ENCODE measurements at regions not wholly inside any gene's neighbourhood (a gene's known extent, or its start where the extent isn't known, plus 50 kb on each side); places are given as distances from the start of the nearest gene placed in this dataset.

DNA sequence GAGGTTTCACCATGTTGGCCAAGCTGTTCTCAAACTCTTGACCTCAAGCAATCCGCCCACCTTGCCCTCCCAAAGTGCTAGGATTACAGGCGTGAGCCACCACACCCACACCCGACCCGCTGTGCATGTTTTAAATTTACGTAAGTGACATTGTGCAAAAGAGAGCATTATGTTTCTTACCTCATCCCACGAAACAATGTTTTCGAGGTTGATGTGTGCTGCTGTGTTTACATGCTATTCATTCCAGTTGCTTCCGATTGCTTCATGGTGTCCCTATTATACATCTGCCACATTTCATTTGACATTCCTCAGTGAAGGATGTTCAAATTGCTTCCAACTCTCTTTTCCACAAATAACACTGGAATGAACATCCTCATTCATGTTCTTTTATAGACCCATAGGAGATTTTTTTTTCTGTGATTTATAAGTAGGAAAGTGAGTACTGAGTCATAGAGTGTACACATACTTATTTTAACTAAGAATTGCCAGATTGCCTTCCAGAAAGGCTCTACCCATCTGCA, 403.9 kb upstream of the JARID2 start:
- TF ChIP-seq CTCF (conservative IDR thresholded peaks at IDR 0.05) (no peak), EZH2 (IDR thresholded peaks at IDR 0.05; ENCODE audit: low read depth) (no peak)
